Subcutaneous abdominal adipose tissue (tissue), 5 donors: ENCODE measurements at regions not wholly inside any gene's neighbourhood (a gene's known extent, or its start where the extent isn't known, plus 50 kb on each side); places are given as distances from the start of the nearest gene placed in this dataset.

ENCODE experiments used
- H3K27ac ChIP-seq: one replicate; pipeline ENCODE4 v1.7.0; 2013; ENCODE audit warnings: low read depth, mild to moderate bottlenecking, inconsistent platforms, low read length, moderate library complexity
- H3K27me3 ChIP-seq, 5 donors: one replicate each; pipeline ENCODE4 v1.7.0; 2013; ENCODE audit warnings: low read length in 5 of 5, inconsistent platforms in 1 of 5; ENCODE audit not compliant: control insufficient read depth in 5 of 5, insufficient read depth in 4 of 5
- H3K36me3 ChIP-seq, 5 donors: one replicate each; pipeline ENCODE4 v1.7.0; 2013; ENCODE audit warnings: low read length in 5 of 5; ENCODE audit not compliant: control insufficient read depth in 5 of 5, insufficient read depth in 5 of 5
- H3K4me1 ChIP-seq, 5 donors: one replicate each; pipeline ENCODE4 v1.7.0; 2013; ENCODE audit warnings: low read length in 5 of 5, mild to moderate bottlenecking in 3 of 5, moderate library complexity in 1 of 5; ENCODE audit not compliant: control insufficient read depth in 5 of 5, insufficient read depth in 5 of 5
- H3K4me3 ChIP-seq, 5 donors: one replicate each; pipeline ENCODE4 v1.7.0; 2013; ENCODE audit warnings: low read length in 5 of 5, low read depth in 1 of 5
- H3K9ac ChIP-seq, 5 donors: one replicate each; pipeline ENCODE4 v1.7.0; 2013; ENCODE audit warnings: low read length in 5 of 5, mild to moderate bottlenecking in 4 of 5, moderate library complexity in 3 of 5
- H3K9me3 ChIP-seq, 5 donors: one replicate each; pipeline ENCODE4 v1.7.0; 2013; ENCODE audit warnings: low read length in 5 of 5; ENCODE audit not compliant: control insufficient read depth in 5 of 5
- donor health status: healthy.
- donor health status: healthy.
- donor health status: healthy.
- donor health status: healthy.
- donor health status: healthy.

- Histone ChIP-seq H3K9me3 (peaks cover 0 to 4% (median 0%) of the 10 kb centered on the region in 5 donors), H3K27me3 (peaks cover 6 to 14% (median 11%) of the 10 kb centered on the region in 5 donors), H3K9ac (no peak overlapping the region), H3K36me3 (no peaks in the 10 kb centered on the region), H3K4me3 (no peak overlapping the region), H3K4me1 (no peaks in the 10 kb centered on the region), H3K27ac (no peak overlapping the region)
Measured at GRCh38 chr10:130747946-130748345, 563.6 kb downstream of the TCERG1L start.

GRCh38 chr10:130748409-130749057, 563.0 kb downstream of the TCERG1L start:
- H3K27ac ChIP-seq: no peak overlapping the region
- H3K36me3 ChIP-seq: no peaks in the 10 kb centered on the region
- no peaks in the 10 kb centered on the region for H3K4me1 ChIP-seq
- peaks cover 0 to 4% (median 0%) of the 10 kb centered on the region in 5 donors for H3K9me3 ChIP-seq
- no peak overlapping the region for H3K9ac ChIP-seq
- H3K27me3 ChIP-seq: peaks cover 6 to 14% (median 11%) of the 10 kb centered on the region in 5 donors
- no peak overlapping the region for H3K4me3 ChIP-seq

- Histone ChIP-seq H3K36me3 (no peaks in the 10 kb centered on the region), H3K27me3 (peaks cover 6 to 11% (median 10%) of the 10 kb centered on the region in 5 donors), H3K4me3 (no peak overlapping the region), H3K9ac (no peak overlapping the region), H3K4me1 (no peaks in the 10 kb centered on the region), H3K27ac (no peak overlapping the region), H3K9me3 (peaks cover 0 to 4% (median 2%) of the 10 kb centered on the region in 5 donors)
Measured at GRCh38 chr10:130749911-130750310, 561.6 kb downstream of the TCERG1L start.

- peaks cover 4 to 11% (median 10%) of the 10 kb centered on the region in 5 donors for H3K27me3 ChIP-seq
- no peaks in the 10 kb centered on the region for H3K4me1 ChIP-seq
- H3K4me3 ChIP-seq: no peak overlapping the region
- H3K9me3 ChIP-seq: peaks cover 0 to 7% (median 4%) of the 10 kb centered on the region in 5 donors
- H3K27ac ChIP-seq: no peak overlapping the region
- H3K9ac ChIP-seq: no peak overlapping the region
- H3K36me3 ChIP-seq: no peaks in the 10 kb centered on the region
Measured at GRCh38 chr10:130750441-130750840, 561.1 kb downstream of the TCERG1L start.

- no peak overlapping the region for H3K9ac ChIP-seq
- no peaks in the 10 kb centered on the region for H3K36me3 ChIP-seq
- no peak overlapping the region for H3K27ac ChIP-seq
- no peak overlapping the region for H3K4me3 ChIP-seq
- no peaks in the 10 kb centered on the region for H3K4me1 ChIP-seq
- peaks cover 0 to 11% (median 6%) of the 10 kb centered on the region in 5 donors for H3K9me3 ChIP-seq
- peaks cover 0 to 10% (median 7%) of the 10 kb centered on the region in 5 donors for H3K27me3 ChIP-seq
Measured at GRCh38 chr10:130751106-130751840, 560.2 kb downstream of the TCERG1L start.

- Histone ChIP-seq H3K27ac (no peak overlapping the region), H3K9ac (no peak overlapping the region), H3K27me3 (peaks cover 0 to 10% (median 7%) of the 10 kb centered on the region in 5 donors), H3K4me3 (no peak overlapping the region), H3K36me3 (no peaks in the 10 kb centered on the region), H3K9me3 (peaks cover 0 to 15% (median 6%) of the 10 kb centered on the region in 5 donors), H3K4me1 (no peaks in the 10 kb centered on the region)
Measured at GRCh38 chr10:130751851-130752250, 559.7 kb downstream of the TCERG1L start.

- Histone ChIP-seq H3K9ac (no peak overlapping the region), H3K4me1 (no peaks in the 10 kb centered on the region), H3K27me3 (peaks cover 0 to 7% (median under 1%) of the 10 kb centered on the region in 5 donors), H3K9me3 (peaks cover 0 to 15% (median 8%) of the 10 kb centered on the region in 5 donors), H3K27ac (no peak overlapping the region), H3K36me3 (no peaks in the 10 kb centered on the region), H3K4me3 (no peak overlapping the region)
Measured at GRCh38 chr10:130756651-130757050, 554.9 kb downstream of the TCERG1L start.

GRCh38 chr10:130757271-130757670, 554.2 kb downstream of the TCERG1L start:
- H3K4me1 ChIP-seq: no peaks in the 10 kb centered on the region
- no peak overlapping the region for H3K4me3 ChIP-seq
- H3K9ac ChIP-seq: no peak overlapping the region
- H3K27ac ChIP-seq: no peak overlapping the region
- peaks cover 0 to 9% (median 5%) of the 10 kb centered on the region in 5 donors for H3K27me3 ChIP-seq
- H3K36me3 ChIP-seq: no peaks in the 10 kb centered on the region
- H3K9me3 ChIP-seq: peaks cover 0 to 15% (median 8%) of the 10 kb centered on the region in 5 donors

- H3K4me3 ChIP-seq: no peak overlapping the region
- H3K27me3 ChIP-seq: peaks cover 0 to 11% (median 5%) of the 10 kb centered on the region in 5 donors
- no peaks in the 10 kb centered on the region for H3K4me1 ChIP-seq
- H3K27ac ChIP-seq: no peak overlapping the region
- H3K36me3 ChIP-seq: no peaks in the 10 kb centered on the region
- peaks cover 0 to 15% (median 7%) of the 10 kb centered on the region in 5 donors for H3K9me3 ChIP-seq
- no peak overlapping the region for H3K9ac ChIP-seq
Measured at GRCh38 chr10:130757821-130758489, 553.6 kb downstream of the TCERG1L start.

- H3K27me3 ChIP-seq: peaks cover 0 to 11% (median 5%) of the 10 kb centered on the region in 5 donors
Measured at GRCh38 chr10:130758529-130758928, 553.0 kb downstream of the TCERG1L start.

More at GRCh38 chr10:130758529-130758928, 553.0 kb downstream of the TCERG1L start:
- H3K27ac ChIP-seq: no peak overlapping the region
- no peak overlapping the region for H3K9ac ChIP-seq
- no peak overlapping the region for H3K4me3 ChIP-seq
- no peaks in the 10 kb centered on the region for H3K36me3 ChIP-seq
- H3K9me3 ChIP-seq: peaks cover 0 to 15% (median 7%) of the 10 kb centered on the region in 5 donors
- no peaks in the 10 kb centered on the region for H3K4me1 ChIP-seq
